Cardiac muscle cell (in vitro differentiated cells and primary cell): ENCODE measurements at regions not wholly inside any gene's neighbourhood (a gene's known extent, or its start where the extent isn't known, plus 50 kb on each side); places are given as distances from the start of the nearest gene placed in this dataset.
A peak's percentile ranks its signal among the peaks of the same experiment; 100 is the strongest.

Experiments
- DNase-seq, 2 donors: peaks; one replicate each; pipeline versions ENCODE4 v3.0.0 to v3.0.0-alpha.2; 2010 to 2017; ENCODE audit warnings: low read depth in 1 of 2, low spot score in 1 of 2
- H3K27ac ChIP-seq: fragments of 200-600 bp; sonication (generic); 2 replicates; pipeline ENCODE4 v1.5.1; 2016
- H3K27me3 ChIP-seq: fragments of 200-600 bp; sonication (generic); 2 replicates; pipeline ENCODE4 v1.6.0; 2016; ENCODE audit warnings: control low read depth
- H3K36me3 ChIP-seq: fragments of 200-600 bp; sonication (generic); 2 replicates; pipeline ENCODE4 v1.5.1; 2016; ENCODE audit warnings: control low read depth
- H3K4me1 ChIP-seq: fragments of 200-600 bp; sonication (generic); 2 replicates; pipeline ENCODE4 v1.8.1; 2017; ENCODE audit warnings: low read depth, mild to moderate bottlenecking, mixed run types
- H3K4me3 ChIP-seq: fragments of 200-600 bp; sonication (generic); 2 replicates; pipeline ENCODE4 v1.5.1; 2016; ENCODE audit warnings: mild to moderate bottlenecking
- H3K9me3 ChIP-seq: fragments of 200-600 bp; sonication (generic); 2 replicates; pipeline ENCODE4 v1.5.1; 2017; ENCODE audit warnings: low read depth, mild to moderate bottlenecking, control low read depth
- TF ChIP-seq, protein P1 (sequence below): IDR thresholded peaks from 2 replicates; pipeline ENCODE4 v1.5.1; 2012; ENCODE audit warnings: low read depth, mild to moderate bottlenecking, low read length

- Histone ChIP-seq H3K27me3 (no peaks in the 10 kb centered on the region), H3K4me1 (no peaks in the 10 kb centered on the region), H3K27ac (no peak overlapping the region), H3K9me3 (no peaks in the 10 kb centered on the region), H3K36me3 (no peaks in the 10 kb centered on the region), H3K4me3 (no peak overlapping the region)
- TF ChIP-seq, protein P1, sequence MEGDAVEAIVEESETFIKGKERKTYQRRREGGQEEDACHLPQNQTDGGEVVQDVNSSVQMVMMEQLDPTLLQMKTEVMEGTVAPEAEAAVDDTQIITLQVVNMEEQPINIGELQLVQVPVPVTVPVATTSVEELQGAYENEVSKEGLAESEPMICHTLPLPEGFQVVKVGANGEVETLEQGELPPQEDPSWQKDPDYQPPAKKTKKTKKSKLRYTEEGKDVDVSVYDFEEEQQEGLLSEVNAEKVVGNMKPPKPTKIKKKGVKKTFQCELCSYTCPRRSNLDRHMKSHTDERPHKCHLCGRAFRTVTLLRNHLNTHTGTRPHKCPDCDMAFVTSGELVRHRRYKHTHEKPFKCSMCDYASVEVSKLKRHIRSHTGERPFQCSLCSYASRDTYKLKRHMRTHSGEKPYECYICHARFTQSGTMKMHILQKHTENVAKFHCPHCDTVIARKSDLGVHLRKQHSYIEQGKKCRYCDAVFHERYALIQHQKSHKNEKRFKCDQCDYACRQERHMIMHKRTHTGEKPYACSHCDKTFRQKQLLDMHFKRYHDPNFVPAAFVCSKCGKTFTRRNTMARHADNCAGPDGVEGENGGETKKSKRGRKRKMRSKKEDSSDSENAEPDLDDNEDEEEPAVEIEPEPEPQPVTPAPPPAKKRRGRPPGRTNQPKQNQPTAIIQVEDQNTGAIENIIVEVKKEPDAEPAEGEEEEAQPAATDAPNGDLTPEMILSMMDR, result no peak
- DNase-seq, result peak in 1 of 2 donors; percentile 82
Measured at GRCh38 chr11:104694259-104695064, 203.8 kb downstream of the CASP12 start.

GRCh38 chr11:104692751-104693150 lies 205.5 kb downstream of the CASP12 start:
- H3K27ac ChIP-seq, result no peak overlapping the region
- DNase-seq, result no peak
- no peaks in the 10 kb centered on the region for H3K9me3 ChIP-seq
- H3K27me3 ChIP-seq, result no peaks in the 10 kb centered on the region
- TF ChIP-seq, protein P1, result no peak
- no peak overlapping the region for H3K4me3 ChIP-seq
- H3K36me3 ChIP-seq, result no peaks in the 10 kb centered on the region
- no peaks in the 10 kb centered on the region for H3K4me1 ChIP-seq

GRCh38 chr11:104691129-104691528 lies 207.1 kb downstream of the CASP12 start:
- Histone ChIP-seq H3K4me1 (no peaks in the 10 kb centered on the region), H3K36me3 (no peaks in the 10 kb centered on the region), H3K9me3 (no peaks in the 10 kb centered on the region), H3K27me3 (no peaks in the 10 kb centered on the region), H3K27ac (no peak overlapping the region), H3K4me3 (no peak overlapping the region)
- TF ChIP-seq, protein P1, result no peak
- DNase-seq, result no peak

DNA sequence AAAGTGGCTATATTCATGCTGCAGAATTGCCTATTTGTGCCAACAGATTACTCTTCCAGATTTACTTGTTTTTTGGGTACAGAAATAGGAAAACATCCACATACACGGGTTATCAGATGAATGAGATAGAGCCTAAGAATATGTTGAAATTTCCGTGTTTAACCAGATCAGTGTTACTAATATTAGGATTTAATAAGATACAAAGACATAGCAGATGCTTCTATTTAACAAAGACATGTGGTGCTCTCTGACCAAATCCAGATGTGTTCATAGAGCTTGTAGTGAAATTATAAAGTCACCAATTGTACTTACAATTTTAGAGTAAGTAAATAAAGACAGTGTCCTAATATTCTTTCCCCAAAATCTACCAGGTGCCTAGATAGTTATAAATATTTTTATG lies 208.0 kb downstream of the CASP12 start:
- Histone ChIP-seq H3K27ac (no peak overlapping the region), H3K4me3 (no peak overlapping the region), H3K4me1 (no peaks in the 10 kb centered on the region), H3K9me3 (no peaks in the 10 kb centered on the region), H3K36me3 (no peaks in the 10 kb centered on the region), H3K27me3 (no peaks in the 10 kb centered on the region)
- no peak for DNase-seq
- TF ChIP-seq, protein P1, result no peak

DNA sequence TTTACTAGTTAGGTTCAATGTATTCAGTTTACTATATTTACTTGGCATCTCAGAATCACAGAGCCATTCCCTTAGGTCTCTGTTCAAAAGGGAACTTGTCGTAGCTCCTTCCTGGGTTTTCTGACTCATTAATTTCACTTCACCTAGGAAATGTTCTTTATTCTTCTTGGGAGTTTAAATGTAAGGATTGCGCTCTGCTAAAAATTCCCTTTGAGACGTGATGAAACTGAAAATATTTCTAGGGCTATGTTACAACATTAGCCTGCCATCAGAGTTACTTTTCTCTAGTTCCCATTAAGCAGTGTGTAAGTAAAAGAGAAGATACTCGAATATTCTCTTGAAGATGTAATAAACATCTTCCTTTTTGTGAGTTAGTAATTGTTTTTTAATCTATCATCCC lies 209.5 kb downstream of the CASP12 start:
- no peak overlapping the region for H3K27ac ChIP-seq
- no peak overlapping the region for H3K4me3 ChIP-seq
- no peak for DNase-seq
- no peaks in the 10 kb centered on the region for H3K27me3 ChIP-seq
- H3K36me3 ChIP-seq, result no peaks in the 10 kb centered on the region
- no peaks in the 10 kb centered on the region for H3K9me3 ChIP-seq
- H3K4me1 ChIP-seq, result peaks cover 5% of the 10 kb centered on the region
- TF ChIP-seq, protein P1, result no peak
